ENCODE measurements at regions not wholly inside any gene's neighbourhood (a gene's known extent, or its start where the extent isn't known, plus 50 kb on each side); places are given as distances from the start of the nearest gene placed in this dataset.

DNA sequence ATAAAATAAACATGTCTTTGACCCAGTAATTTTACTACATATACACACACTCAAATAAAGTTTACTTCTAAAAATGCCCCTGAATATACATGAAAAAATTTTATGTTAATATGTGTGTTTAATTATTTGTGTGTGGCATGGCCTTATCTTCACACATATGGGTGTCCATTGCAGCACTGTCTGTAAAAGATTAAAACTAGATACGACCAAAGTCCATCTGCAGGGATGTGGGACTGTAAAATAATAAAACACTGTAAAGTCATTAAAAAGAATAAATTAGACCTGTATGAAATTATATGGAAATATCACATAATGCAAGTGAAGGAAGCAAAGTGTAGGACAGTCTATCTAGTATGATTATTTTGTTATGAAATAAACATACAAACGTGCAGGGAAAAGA is 337.3 kb downstream of the RND3 start:
- Histone ChIP-seq H3K27ac (no peak overlapping the region), H3K27me3 (replicated peaks; ENCODE audit: insufficient read depth) (no peaks in the 10 kb centered on the region), H3K4me1 (ENCODE audit: insufficient read depth) (0 out of 2 replicates have a peak, but pooled peaks cover 1% of the 10 kb centered on the region), H3K36me3 (ENCODE audit: low read depth) (no peaks in the 10 kb centered on the region), H3K9me2 (ENCODE audit: insufficient read depth) (no peaks in the 10 kb centered on the region), H3K9ac (no peak overlapping the region), H3K4me2 (ENCODE audit: unreplicated experiment) (no peak overlapping the region), H3F3A (ENCODE audit: insufficient read depth) (peaks cover under 1% of the 10 kb centered on the region; the same call in 1 of the 2 replicates), H3K9me3 (ENCODE audit: low read depth) (no peaks in the 10 kb centered on the region), H2AFZ (no peak overlapping the region), H3K79me2 (ENCODE audit: insufficient read depth) (no peaks in the 10 kb centered on the region), H4K20me1 (ENCODE audit: insufficient read depth) (no peaks in the 10 kb centered on the region), H3K4me3 (no peak overlapping the region)
- in situ Hi-C loops (cut with MboI): no loop called here
- 60 to 61% methylated on average over 2 of the region's 2 CpGs for WGBS, 2 experiments (ENCODE audit: low coverage in 1 of 2, low lambda C conversion rate in 2 of 2, missing lambda C conversion rate in 2 of 2)
- DNase-seq: no peak
- TF ChIP-seq EZH2phosphoT487 (IDR thresholded peaks at IDR 0.05; ENCODE audit: insufficient read depth, low read depth): no peak
- no peak for TF ChIP-seq EZH2 (IDR thresholded peaks at IDR 0.05; ENCODE audit: insufficient read depth, poor library complexity, severe bottlenecking)

DNA sequence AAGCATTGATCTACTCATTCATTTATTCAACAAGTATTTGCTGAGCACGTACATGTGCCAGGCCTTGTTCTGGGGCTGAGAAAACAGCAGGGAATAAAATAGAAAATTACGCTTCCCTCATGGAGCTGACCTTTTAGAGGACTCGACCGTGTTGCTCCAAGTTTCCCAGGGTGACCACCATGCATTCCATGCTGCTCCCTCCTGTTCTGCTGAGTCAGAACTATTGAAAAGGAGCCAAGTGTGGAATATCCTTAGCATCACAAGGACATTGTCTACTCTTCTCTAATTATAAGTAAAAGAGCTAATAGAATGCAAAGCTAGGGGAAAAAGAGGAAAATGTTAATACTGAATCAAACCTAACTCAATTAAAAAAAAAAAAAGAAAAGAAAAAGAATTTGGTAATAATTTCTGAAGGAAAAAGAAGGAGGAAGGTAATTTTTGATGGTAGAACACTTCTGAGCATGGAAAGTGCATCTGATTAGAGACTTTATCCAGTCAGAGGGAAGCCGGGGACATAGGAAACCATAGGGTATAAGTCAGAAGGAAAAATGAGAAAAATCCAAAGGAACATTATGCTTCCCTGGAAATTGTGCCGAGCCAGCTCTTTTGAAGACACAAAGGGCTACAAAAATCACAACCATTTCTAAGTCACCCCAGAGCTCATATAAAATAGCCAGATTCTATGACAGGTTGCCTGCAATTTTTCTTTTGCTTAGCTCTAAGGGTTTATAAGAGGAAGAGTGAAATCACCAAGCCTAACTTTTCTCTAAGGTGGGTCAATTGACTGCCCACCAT is 339.4 kb downstream of the RND3 start:
- Histone ChIP-seq H3K36me3 (ENCODE audit: low read depth) (no peaks in the 10 kb centered on the region), H3K4me1 (ENCODE audit: insufficient read depth) (peaks cover 17% of the 10 kb centered on the region), H3K4me3 (no peak overlapping the region), H3K27ac (no peak overlapping the region), H2AFZ (no peak overlapping the region), H3K9me3 (ENCODE audit: low read depth) (no peaks in the 10 kb centered on the region), H3F3A (ENCODE audit: insufficient read depth) (peaks cover 18% of the 10 kb centered on the region), H4K20me1 (ENCODE audit: insufficient read depth) (no peaks in the 10 kb centered on the region), H3K9ac (no peak overlapping the region), H3K4me2 (ENCODE audit: unreplicated experiment) (no peak overlapping the region), H3K9me2 (ENCODE audit: insufficient read depth) (no peaks in the 10 kb centered on the region), H3K79me2 (ENCODE audit: insufficient read depth) (no peaks in the 10 kb centered on the region), H3K27me3 (replicated peaks; ENCODE audit: insufficient read depth) (no peaks in the 10 kb centered on the region)
- in situ Hi-C loops (cut with MboI): no loop called here
- 89 to 91% methylated on average over 6 of the region's 6 CpGs for WGBS, 2 experiments (ENCODE audit: low coverage in 1 of 2, low lambda C conversion rate in 2 of 2, missing lambda C conversion rate in 2 of 2)
- TF ChIP-seq EZH2phosphoT487 (IDR thresholded peaks at IDR 0.05; ENCODE audit: insufficient read depth, low read depth): no peak
- TF ChIP-seq EZH2 (IDR thresholded peaks at IDR 0.05; ENCODE audit: insufficient read depth, poor library complexity, severe bottlenecking): no peak
- DNase-seq: no peak

DNA sequence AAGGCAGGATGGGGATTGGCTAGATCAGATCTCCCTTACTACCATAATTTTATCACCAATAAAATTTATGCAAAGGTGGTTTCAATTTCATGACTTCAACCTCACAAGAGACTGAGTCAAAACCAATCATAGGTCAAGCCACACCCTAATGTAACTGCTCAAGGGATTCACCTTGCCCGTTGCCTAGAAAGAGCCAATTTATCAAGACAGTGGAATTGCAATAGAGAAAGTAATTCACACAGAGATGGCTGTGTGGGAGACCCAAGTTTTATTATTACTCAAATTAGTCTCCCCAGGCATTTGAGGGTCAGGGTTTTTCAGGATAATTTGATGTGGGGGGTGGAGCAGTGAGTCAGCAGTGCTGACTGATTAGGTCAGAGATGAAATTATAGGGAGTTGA is 340.6 kb downstream of the RND3 start:
- Histone ChIP-seq H3K9me2 (ENCODE audit: insufficient read depth) (no peaks in the 10 kb centered on the region), H3K4me3 (no peak overlapping the region), H3K9ac (no peak overlapping the region), H4K20me1 (ENCODE audit: insufficient read depth) (no peaks in the 10 kb centered on the region), H3K36me3 (ENCODE audit: low read depth) (no peaks in the 10 kb centered on the region), H3K79me2 (ENCODE audit: insufficient read depth) (no peaks in the 10 kb centered on the region), H3K27ac (no peak overlapping the region), H2AFZ (no peak overlapping the region), H3F3A (ENCODE audit: insufficient read depth) (peaks cover 28% of the 10 kb centered on the region), H3K4me1 (ENCODE audit: insufficient read depth) (peaks cover 29% of the 10 kb centered on the region), H3K4me2 (ENCODE audit: unreplicated experiment) (no peak overlapping the region), H3K27me3 (replicated peaks; ENCODE audit: insufficient read depth) (no peaks in the 10 kb centered on the region), H3K9me3 (ENCODE audit: low read depth) (no peaks in the 10 kb centered on the region)
- no peak for TF ChIP-seq EZH2 (IDR thresholded peaks at IDR 0.05; ENCODE audit: insufficient read depth, poor library complexity, severe bottlenecking)
- no peak for TF ChIP-seq EZH2phosphoT487 (IDR thresholded peaks at IDR 0.05; ENCODE audit: insufficient read depth, low read depth)
- 86 to 100% methylated on average over 1 of the region's 1 CpG for WGBS, 2 experiments (ENCODE audit: low coverage in 1 of 2, low lambda C conversion rate in 2 of 2, missing lambda C conversion rate in 2 of 2)
- no peak for DNase-seq
- in situ Hi-C loops (cut with MboI): no loop called here

DNA sequence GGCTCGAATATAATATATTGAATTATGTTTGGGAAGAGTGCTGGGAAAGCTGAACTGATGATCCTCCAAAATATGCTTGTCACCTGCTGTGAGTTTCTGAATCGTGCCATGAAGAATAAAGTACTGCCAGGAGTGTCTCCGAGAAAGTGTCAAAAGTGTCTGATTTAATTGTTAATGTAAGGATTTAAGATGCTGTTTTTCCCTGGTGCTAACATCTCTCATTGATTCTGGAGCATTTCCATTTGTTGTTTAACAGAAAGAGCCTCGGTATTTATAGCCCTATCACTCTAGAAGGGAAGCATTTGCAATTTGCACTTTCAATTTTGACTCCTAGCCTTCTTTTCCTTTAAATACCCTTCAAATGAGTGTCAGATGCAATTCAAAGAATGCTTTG is 342.2 kb downstream of the RND3 start:
- Histone ChIP-seq H3K4me3 (no peak overlapping the region), H3K9me3 (ENCODE audit: low read depth) (no peaks in the 10 kb centered on the region), H3K9me2 (ENCODE audit: insufficient read depth) (no peaks in the 10 kb centered on the region), H3K79me2 (ENCODE audit: insufficient read depth) (no peaks in the 10 kb centered on the region), H2AFZ (no peak overlapping the region), H4K20me1 (ENCODE audit: insufficient read depth) (no peaks in the 10 kb centered on the region), H3K4me2 (ENCODE audit: unreplicated experiment) (no peak overlapping the region), H3K9ac (no peak overlapping the region), H3F3A (ENCODE audit: insufficient read depth) (peaks cover 32% of the 10 kb centered on the region), H3K36me3 (ENCODE audit: low read depth) (no peaks in the 10 kb centered on the region), H3K27ac (no peak overlapping the region), H3K27me3 (replicated peaks; ENCODE audit: insufficient read depth) (no peaks in the 10 kb centered on the region), H3K4me1 (ENCODE audit: insufficient read depth) (peaks cover 38% of the 10 kb centered on the region)
- 85 to 89% methylated on average over 4 of the region's 4 CpGs for WGBS, 2 experiments (ENCODE audit: low coverage in 1 of 2, low lambda C conversion rate in 2 of 2, missing lambda C conversion rate in 2 of 2)
- in situ Hi-C loops (cut with MboI): no loop called here
- no peak for DNase-seq
- no peak for TF ChIP-seq EZH2phosphoT487 (IDR thresholded peaks at IDR 0.05; ENCODE audit: insufficient read depth, low read depth)
- TF ChIP-seq EZH2 (IDR thresholded peaks at IDR 0.05; ENCODE audit: insufficient read depth, poor library complexity, severe bottlenecking): no peak
